ENCODE measurements at regions not wholly inside any gene's neighbourhood (a gene's known extent, or its start where the extent isn't known, plus 50 kb on each side); places are given as distances from the start of the nearest gene placed in this dataset.

DNA sequence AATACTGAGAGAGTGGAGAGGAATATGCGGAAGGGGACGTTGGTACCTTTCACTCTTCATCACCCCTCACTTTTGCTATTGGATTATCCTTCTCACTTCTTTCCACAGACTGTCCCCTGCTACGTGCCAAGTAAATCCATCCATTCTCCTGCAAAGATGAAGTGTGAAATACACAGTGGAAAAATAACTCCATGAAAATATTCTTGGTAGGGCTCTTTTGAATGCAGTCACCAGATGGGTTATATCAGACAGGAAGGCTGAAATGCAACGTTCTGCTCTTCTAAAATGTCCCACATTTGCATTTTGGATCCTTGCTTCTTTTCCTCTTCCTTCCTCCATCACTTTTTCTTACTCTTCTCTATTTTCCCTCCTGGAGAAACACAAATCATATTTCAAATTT, 510.3 kb upstream of the CLINT1 start:
- Histone ChIP-seq H3K27me3 (replicated peaks; ENCODE audit: control insufficient read depth, insufficient read depth, low read length, poor library complexity, severe bottlenecking) (no peaks in the 10 kb centered on the region), H3K4me3 (ENCODE audit: insufficient read depth, low read depth, low read length, poor library complexity, severe bottlenecking) (no peak overlapping the region), H3K27ac (ENCODE audit: insufficient read depth, low read length, poor library complexity, severe bottlenecking) (no peak overlapping the region), H3K9me3 (ENCODE audit: control insufficient read depth, low read length) (no peaks in the 10 kb centered on the region), H3K36me3 (ENCODE audit: control insufficient read depth, insufficient read depth, low read length) (no peaks in the 10 kb centered on the region), H3K4me1 (ENCODE audit: control insufficient read depth, insufficient read depth, low read length, poor library complexity, severe bottlenecking) (no peaks in the 10 kb centered on the region)
- DNase-seq, result no peak

DNA sequence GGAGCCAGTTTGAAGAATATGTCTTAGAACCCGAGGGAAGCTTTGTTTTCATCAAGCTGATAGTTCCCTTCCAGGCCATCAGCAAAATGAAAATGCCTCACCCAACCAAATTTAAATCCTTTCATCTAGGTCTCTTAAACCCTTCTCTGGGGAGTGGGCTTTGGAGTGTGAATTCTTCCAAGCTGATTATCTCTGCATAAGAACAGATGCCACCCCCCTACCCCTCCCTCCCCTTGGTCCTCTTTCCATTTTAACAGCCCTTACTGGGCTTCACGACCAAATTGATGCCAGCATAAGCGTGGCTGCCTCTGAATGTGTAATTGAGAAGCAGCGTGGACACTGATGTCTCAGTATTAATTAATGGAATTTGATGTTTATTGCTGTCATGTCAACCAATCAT, 509.7 kb upstream of the CLINT1 start:
- DNase-seq, result no peak
- no peaks in the 10 kb centered on the region for H3K36me3 ChIP-seq (ENCODE audit: control insufficient read depth, insufficient read depth, low read length)
- H3K4me3 ChIP-seq (ENCODE audit: insufficient read depth, low read depth, low read length, poor library complexity, severe bottlenecking), result no peak overlapping the region
- no peak overlapping the region for H3K27ac ChIP-seq (ENCODE audit: insufficient read depth, low read length, poor library complexity, severe bottlenecking)
- no peaks in the 10 kb centered on the region for H3K9me3 ChIP-seq (ENCODE audit: control insufficient read depth, low read length)
- no peaks in the 10 kb centered on the region for H3K4me1 ChIP-seq (ENCODE audit: control insufficient read depth, insufficient read depth, low read length, poor library complexity, severe bottlenecking)
- H3K27me3 ChIP-seq (replicated peaks; ENCODE audit: control insufficient read depth, insufficient read depth, low read length, poor library complexity, severe bottlenecking), result no peaks in the 10 kb centered on the region

DNA sequence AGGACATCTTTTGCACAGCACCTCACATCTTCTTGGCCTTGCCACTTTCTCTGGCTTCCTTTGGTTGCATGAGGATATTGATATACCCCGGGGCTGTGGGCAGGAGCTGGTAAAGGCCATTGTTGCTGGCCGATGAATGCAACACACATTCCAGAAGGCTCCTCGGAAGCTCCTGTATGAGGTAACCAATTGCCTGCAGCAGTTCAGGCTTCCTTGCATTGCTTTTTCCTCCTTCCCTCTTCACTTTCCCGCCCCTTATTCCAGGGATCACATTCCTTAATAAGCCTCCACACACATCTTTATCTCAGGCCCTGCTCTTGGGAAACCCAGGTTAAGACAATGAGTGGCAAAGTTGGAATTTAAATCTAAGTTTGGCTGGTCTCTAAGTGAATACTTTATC, 505.4 kb upstream of the CLINT1 start:
- no peak overlapping the region for H3K4me3 ChIP-seq (ENCODE audit: insufficient read depth, low read depth, low read length, poor library complexity, severe bottlenecking)
- H3K4me1 ChIP-seq (ENCODE audit: control insufficient read depth, insufficient read depth, low read length, poor library complexity, severe bottlenecking), result no peaks in the 10 kb centered on the region
- no peaks in the 10 kb centered on the region for H3K9me3 ChIP-seq (ENCODE audit: control insufficient read depth, low read length)
- DNase-seq, result no peak
- no peak overlapping the region for H3K27ac ChIP-seq (ENCODE audit: insufficient read depth, low read length, poor library complexity, severe bottlenecking)
- H3K36me3 ChIP-seq (ENCODE audit: control insufficient read depth, insufficient read depth, low read length), result no peaks in the 10 kb centered on the region
- H3K27me3 ChIP-seq (replicated peaks; ENCODE audit: control insufficient read depth, insufficient read depth, low read length, poor library complexity, severe bottlenecking), result no peaks in the 10 kb centered on the region

DNA sequence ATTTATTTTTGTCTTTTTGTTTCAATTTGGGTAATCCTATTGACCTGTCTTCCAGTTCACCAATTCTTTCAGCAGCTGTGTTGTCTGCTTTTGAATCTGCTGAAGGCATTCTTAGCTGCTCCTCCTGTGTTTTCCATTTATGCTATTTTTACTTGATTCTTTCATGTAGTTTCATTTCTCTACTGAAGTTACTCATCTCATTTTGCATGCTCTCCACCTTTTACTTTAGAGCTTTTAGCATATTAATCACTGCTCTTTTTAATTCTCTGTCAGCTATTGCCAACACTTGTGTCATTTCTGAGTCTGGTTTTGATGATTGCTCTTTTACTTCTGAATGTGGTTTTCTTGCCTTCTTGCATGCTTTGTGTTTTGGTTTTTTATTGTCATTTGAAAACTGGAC, 496.0 kb upstream of the CLINT1 start:
- Histone ChIP-seq H3K4me3 (ENCODE audit: insufficient read depth, low read depth, low read length, poor library complexity, severe bottlenecking) (no peak overlapping the region), H3K27ac (ENCODE audit: insufficient read depth, low read length, poor library complexity, severe bottlenecking) (no peak overlapping the region), H3K4me1 (ENCODE audit: control insufficient read depth, insufficient read depth, low read length, poor library complexity, severe bottlenecking) (no peaks in the 10 kb centered on the region), H3K9me3 (ENCODE audit: control insufficient read depth, low read length) (no peaks in the 10 kb centered on the region), H3K36me3 (ENCODE audit: control insufficient read depth, insufficient read depth, low read length) (no peaks in the 10 kb centered on the region), H3K27me3 (replicated peaks; ENCODE audit: control insufficient read depth, insufficient read depth, low read length, poor library complexity, severe bottlenecking) (no peaks in the 10 kb centered on the region)
- DNase-seq, result no peak

DNA sequence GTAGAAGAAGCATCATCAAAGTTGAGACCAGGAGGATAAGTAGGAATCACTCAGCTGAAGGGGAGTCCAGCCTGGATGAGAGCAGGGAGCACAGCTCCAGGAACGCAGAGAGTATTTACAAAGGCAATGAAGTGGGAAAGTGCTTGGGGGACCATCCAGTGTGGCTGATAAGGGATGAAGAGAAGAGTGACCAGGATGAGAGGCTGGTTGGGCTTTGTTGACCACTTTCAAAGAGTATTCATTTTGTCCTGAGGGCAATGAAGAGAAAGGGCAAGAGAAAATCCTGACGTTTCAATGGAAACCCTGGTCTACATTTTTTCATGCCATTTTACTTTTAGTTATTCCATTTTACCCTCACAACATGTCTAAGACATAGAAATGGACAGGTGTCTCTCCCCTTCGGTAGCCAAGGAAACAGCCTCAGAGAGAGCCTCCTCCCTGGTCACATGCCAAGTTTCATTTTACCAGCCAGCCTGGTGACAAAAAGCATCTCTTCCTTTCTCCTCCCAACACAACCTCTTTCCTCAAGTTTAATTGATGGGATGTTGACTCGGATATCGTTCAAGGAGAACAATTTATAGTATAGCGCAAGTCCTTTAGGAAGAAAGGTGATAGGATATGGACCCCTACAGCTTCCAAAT, 492.7 kb upstream of the CLINT1 start:
- H3K27me3 ChIP-seq (replicated peaks; ENCODE audit: control insufficient read depth, insufficient read depth, low read length, poor library complexity, severe bottlenecking), result no peaks in the 10 kb centered on the region
- H3K9me3 ChIP-seq (ENCODE audit: control insufficient read depth, low read length), result no peaks in the 10 kb centered on the region
- H3K36me3 ChIP-seq (ENCODE audit: control insufficient read depth, insufficient read depth, low read length), result no peaks in the 10 kb centered on the region
- H3K4me3 ChIP-seq (ENCODE audit: insufficient read depth, low read depth, low read length, poor library complexity, severe bottlenecking), result no peak overlapping the region
- no peaks in the 10 kb centered on the region for H3K4me1 ChIP-seq (ENCODE audit: control insufficient read depth, insufficient read depth, low read length, poor library complexity, severe bottlenecking)
- no peak for DNase-seq
- H3K27ac ChIP-seq (ENCODE audit: insufficient read depth, low read length, poor library complexity, severe bottlenecking), result no peak overlapping the region

DNA sequence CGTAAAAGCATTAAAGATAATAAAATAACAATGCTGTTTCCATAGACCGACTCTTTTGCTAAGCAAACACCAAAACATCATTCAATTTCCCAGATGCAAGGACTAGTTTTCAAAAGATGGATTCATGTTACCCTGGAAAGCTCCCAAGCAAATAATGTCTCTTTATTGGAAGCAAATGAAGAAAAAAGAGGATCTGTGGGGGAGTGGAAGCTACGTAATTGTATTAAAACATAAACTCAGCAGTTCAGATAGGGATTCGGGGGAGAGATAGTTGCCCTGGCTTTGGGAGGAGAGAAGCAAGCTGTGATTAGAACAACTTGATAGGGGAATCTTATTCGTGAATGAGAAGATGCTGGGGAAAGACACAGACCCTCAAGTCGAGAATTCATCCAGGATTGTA, 491.0 kb upstream of the CLINT1 start:
- Histone ChIP-seq H3K27ac (ENCODE audit: insufficient read depth, low read length, poor library complexity, severe bottlenecking) (no peak overlapping the region), H3K36me3 (ENCODE audit: control insufficient read depth, insufficient read depth, low read length) (no peaks in the 10 kb centered on the region)
- DNase-seq, result no peak

DNA sequence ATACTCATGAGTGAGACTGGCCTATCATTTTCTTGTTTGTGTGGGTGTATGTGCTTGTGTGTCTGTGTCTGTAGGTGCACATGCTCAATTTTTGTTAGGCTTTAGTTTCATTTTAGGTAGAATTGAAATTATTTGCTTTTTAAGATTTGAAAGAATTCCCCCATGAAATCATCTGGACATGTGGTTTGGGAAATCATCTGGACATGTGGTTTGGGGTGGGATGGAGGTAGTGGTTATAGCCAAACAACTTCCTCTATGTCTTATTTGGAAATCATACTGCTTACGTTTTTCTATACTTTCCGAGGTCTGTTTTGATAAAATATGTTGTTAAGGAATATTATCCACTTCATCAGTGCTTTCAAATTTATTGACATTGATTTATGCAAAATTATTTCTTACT, 485.4 kb upstream of the CLINT1 start:
- H3K36me3 ChIP-seq (ENCODE audit: control insufficient read depth, insufficient read depth, low read length), result no peaks in the 10 kb centered on the region
- H3K9me3 ChIP-seq (ENCODE audit: control insufficient read depth, low read length), result no peaks in the 10 kb centered on the region
- DNase-seq, result no peak
- H3K4me3 ChIP-seq (ENCODE audit: insufficient read depth, low read depth, low read length, poor library complexity, severe bottlenecking), result no peak overlapping the region
- no peaks in the 10 kb centered on the region for H3K27me3 ChIP-seq (replicated peaks; ENCODE audit: control insufficient read depth, insufficient read depth, low read length, poor library complexity, severe bottlenecking)
- H3K4me1 ChIP-seq (ENCODE audit: control insufficient read depth, insufficient read depth, low read length, poor library complexity, severe bottlenecking), result no peaks in the 10 kb centered on the region
- H3K27ac ChIP-seq (ENCODE audit: insufficient read depth, low read length, poor library complexity, severe bottlenecking), result no peak overlapping the region

More for the DNA sequence above, 491.0 kb upstream of the CLINT1 start:
- no peak overlapping the region for H3K4me3 ChIP-seq (ENCODE audit: insufficient read depth, low read depth, low read length, poor library complexity, severe bottlenecking)
- H3K9me3 ChIP-seq (ENCODE audit: control insufficient read depth, low read length), result no peaks in the 10 kb centered on the region
- H3K27me3 ChIP-seq (replicated peaks; ENCODE audit: control insufficient read depth, insufficient read depth, low read length, poor library complexity, severe bottlenecking), result no peaks in the 10 kb centered on the region
- H3K4me1 ChIP-seq (ENCODE audit: control insufficient read depth, insufficient read depth, low read length, poor library complexity, severe bottlenecking), result no peaks in the 10 kb centered on the region

DNA sequence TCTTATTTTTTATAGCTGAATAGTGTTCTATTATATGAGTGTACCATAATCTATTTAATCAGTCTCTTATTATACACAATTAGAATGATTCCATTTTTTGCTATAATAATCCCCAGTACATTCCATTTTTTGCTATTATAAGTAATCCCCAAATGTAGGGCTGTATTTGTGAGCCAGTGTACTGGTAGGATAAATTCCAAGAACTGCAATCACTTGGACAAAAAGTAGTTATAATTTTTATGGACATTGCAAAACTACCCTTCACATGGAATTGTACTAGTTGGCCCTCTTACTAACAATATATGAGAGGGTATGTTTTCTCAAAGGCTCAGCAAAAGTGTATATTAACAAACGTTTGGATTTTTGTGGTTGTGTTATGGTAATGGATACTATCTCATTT, 481.7 kb upstream of the CLINT1 start:
- H3K27me3 ChIP-seq (replicated peaks; ENCODE audit: control insufficient read depth, insufficient read depth, low read length, poor library complexity, severe bottlenecking), result no peaks in the 10 kb centered on the region
- DNase-seq, result no peak
- H3K27ac ChIP-seq (ENCODE audit: insufficient read depth, low read length, poor library complexity, severe bottlenecking), result no peak overlapping the region
- H3K4me1 ChIP-seq (ENCODE audit: control insufficient read depth, insufficient read depth, low read length, poor library complexity, severe bottlenecking), result no peaks in the 10 kb centered on the region
- H3K4me3 ChIP-seq (ENCODE audit: insufficient read depth, low read depth, low read length, poor library complexity, severe bottlenecking), result no peak overlapping the region
- no peaks in the 10 kb centered on the region for H3K9me3 ChIP-seq (ENCODE audit: control insufficient read depth, low read length)
- H3K36me3 ChIP-seq (ENCODE audit: control insufficient read depth, insufficient read depth, low read length), result no peaks in the 10 kb centered on the region

DNA sequence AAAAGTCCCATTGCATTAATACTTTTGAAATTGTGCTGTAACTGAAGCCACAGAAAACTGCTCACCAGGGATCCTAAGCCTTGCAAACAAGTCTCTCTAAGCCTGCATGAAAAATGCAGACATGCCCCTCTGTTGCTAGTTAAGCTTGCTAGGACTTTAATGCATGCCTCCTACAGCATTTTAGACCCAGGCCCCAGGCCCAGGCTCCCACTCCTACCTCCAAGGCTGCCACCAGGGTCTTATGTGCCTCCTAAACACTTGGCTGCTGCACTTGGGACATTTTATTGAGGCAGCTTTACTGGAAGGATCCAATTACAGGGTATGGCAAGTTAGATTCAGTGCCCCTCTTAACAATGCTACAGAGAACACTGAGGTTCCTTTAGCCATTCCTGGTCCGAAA, 467.3 kb upstream of the CLINT1 start:
- Histone ChIP-seq H3K4me3 (ENCODE audit: insufficient read depth, low read depth, low read length, poor library complexity, severe bottlenecking) (no peak overlapping the region), H3K9me3 (ENCODE audit: control insufficient read depth, low read length) (no peaks in the 10 kb centered on the region), H3K4me1 (ENCODE audit: control insufficient read depth, insufficient read depth, low read length, poor library complexity, severe bottlenecking) (no peaks in the 10 kb centered on the region), H3K27me3 (replicated peaks; ENCODE audit: control insufficient read depth, insufficient read depth, low read length, poor library complexity, severe bottlenecking) (no peaks in the 10 kb centered on the region), H3K27ac (ENCODE audit: insufficient read depth, low read length, poor library complexity, severe bottlenecking) (no peak overlapping the region), H3K36me3 (ENCODE audit: control insufficient read depth, insufficient read depth, low read length) (no peaks in the 10 kb centered on the region)
- DNase-seq, result no peak

DNA sequence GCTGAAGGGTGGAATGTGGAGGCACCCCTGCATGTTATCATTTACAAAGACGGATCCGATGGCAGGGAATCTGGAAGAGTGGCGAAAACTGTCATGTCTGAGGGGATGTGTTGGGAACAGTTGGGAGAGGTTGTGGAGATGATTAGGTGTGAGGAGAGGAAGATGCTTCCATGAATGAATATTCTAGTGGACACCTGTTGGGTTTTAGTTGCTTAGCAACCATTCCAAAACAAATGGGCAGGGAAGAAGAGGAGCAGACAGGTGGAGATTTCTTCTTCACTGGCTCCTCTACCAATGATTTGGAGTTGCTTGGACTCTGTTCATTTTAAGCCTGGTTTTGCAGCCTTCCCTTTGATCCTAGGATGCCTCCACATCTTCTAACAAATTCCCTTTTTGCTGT, 465.3 kb upstream of the CLINT1 start:
- Histone ChIP-seq H3K4me3 (ENCODE audit: insufficient read depth, low read depth, low read length, poor library complexity, severe bottlenecking) (no peak overlapping the region), H3K27ac (ENCODE audit: insufficient read depth, low read length, poor library complexity, severe bottlenecking) (no peak overlapping the region), H3K27me3 (replicated peaks; ENCODE audit: control insufficient read depth, insufficient read depth, low read length, poor library complexity, severe bottlenecking) (no peaks in the 10 kb centered on the region), H3K36me3 (ENCODE audit: control insufficient read depth, insufficient read depth, low read length) (no peaks in the 10 kb centered on the region), H3K4me1 (ENCODE audit: control insufficient read depth, insufficient read depth, low read length, poor library complexity, severe bottlenecking) (no peaks in the 10 kb centered on the region), H3K9me3 (ENCODE audit: control insufficient read depth, low read length) (no peaks in the 10 kb centered on the region)
- no peak for DNase-seq

All from effector memory CD4-positive, alpha-beta T cell (primary cell).